GM19023 (cell line): ENCODE measurements at regions not wholly inside any gene's neighbourhood (a gene's known extent, or its start where the extent isn't known, plus 50 kb on each side); places are given as distances from the start of the nearest gene placed in this dataset.
"Not testable (repeated sequence)": the region's sequence is repeated elsewhere in the genome, so short reads cannot be mapped to it uniquely, and the experiment has no call there.

Source experiments
- ATAC-seq: cut with Tn5 transposase; IDR thresholded peaks from one replicate; pipeline ENCODE4 v1.9.1; 2021; ENCODE audit warnings: mild to moderate bottlenecking, moderate library complexity; ENCODE audit not compliant: unreplicated experiment

DNA sequence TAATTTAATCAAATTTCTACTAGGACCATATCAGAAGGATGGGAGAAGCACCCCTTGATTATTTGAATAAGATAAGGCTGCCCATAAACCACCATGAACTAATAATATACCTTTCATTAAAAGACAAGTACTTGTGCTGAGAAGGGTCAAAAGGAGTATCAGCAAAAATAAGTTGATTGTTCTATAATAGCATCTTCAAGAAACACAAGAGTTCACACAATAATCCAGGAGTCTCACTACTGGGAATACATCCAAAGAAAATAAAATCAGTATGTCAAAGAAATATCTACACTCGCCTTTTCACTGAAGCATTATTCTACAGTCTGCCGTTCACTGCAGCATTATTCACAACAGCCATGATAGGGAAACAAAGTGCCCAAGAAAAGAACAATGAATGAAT lies 1310.1 kb upstream of the PCDH9 start:
- no peak for ATAC-seq

DNA sequence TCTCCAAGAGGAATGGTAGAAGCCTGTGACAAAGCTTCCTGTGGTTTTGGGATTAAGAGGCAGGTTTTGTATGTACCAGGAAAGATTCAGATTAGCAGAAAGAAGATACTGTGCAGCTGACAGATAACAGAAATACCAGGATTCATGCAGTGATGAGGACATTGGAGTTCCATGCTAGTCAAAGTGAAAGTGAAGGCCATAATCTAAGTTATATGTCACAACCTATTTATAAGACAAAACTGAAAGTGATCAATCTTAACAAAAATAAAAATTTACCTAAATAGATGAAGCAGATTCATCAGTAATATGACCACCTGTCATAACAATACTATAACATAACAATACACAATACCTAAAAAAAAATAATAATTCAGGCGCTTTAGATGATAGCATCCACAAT lies 1305.2 kb upstream of the PCDH9 start:
- no peak for ATAC-seq

DNA sequence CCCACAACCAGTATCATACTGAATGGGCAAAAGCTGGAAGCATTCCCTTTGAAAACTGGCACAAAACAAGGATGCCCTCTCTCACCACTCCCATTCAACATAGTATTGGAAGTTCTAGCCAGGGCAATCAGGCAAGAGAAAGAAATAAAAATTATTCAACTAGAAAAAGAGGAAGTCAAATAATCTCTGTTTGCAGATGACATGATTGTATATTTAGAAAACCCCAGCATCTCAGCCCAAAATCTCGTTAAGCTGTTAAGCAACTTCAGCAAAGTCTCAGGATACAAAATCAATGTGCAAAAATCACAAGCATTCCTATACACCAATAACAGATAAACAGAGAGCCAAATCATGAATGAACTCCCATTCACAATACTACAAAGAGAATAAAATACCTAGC lies 1297.0 kb upstream of the PCDH9 start:
- ATAC-seq: not testable (repeated sequence)

DNA sequence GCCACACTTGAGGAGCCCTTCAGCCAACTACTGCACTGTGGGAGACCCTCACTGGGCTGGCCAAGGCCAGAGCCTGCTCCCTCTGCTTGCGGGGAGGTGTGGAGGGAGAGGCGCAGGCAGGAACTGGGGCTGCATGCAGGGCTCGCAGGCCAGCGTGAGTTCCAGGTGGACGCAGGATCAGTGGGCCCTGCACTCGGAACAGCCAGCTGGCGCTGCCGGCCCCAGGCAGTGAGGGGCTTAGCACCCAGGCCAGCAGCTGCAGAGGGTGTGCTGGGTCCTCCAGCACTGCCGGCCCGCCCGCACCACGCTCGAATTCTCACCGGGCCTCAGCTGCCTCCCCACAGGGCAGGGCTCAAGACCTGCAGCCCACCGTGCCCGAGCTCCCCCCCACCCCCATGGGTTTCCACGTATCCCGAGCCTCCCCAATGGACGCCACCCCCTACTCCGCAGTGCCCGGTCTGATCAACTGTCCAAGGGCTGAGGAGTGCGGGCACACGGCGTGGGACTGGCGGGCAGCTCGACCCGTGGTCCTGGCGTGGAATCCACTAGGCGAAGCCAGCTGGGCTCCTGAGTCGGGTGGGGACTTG lies 1293.8 kb upstream of the PCDH9 start:
- ATAC-seq: no peak

DNA sequence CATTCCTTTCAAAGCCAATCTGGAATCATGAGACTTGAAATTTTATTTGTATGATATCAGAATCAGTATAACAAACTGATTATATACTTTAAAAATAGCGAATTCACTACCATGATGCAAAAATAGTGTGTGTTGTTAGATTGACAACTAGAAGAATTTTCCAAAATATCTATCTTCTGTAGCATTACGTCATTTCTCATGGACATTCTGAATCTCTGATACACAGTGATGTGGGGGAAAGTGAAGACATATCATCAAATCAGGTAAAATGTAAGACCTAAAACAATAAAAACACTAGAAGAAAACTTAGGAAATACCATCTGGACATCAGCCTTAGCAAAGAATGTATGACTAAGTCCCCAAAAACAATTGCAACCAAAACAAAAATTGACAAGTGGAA lies 1292.0 kb upstream of the PCDH9 start:
- no peak for ATAC-seq

DNA sequence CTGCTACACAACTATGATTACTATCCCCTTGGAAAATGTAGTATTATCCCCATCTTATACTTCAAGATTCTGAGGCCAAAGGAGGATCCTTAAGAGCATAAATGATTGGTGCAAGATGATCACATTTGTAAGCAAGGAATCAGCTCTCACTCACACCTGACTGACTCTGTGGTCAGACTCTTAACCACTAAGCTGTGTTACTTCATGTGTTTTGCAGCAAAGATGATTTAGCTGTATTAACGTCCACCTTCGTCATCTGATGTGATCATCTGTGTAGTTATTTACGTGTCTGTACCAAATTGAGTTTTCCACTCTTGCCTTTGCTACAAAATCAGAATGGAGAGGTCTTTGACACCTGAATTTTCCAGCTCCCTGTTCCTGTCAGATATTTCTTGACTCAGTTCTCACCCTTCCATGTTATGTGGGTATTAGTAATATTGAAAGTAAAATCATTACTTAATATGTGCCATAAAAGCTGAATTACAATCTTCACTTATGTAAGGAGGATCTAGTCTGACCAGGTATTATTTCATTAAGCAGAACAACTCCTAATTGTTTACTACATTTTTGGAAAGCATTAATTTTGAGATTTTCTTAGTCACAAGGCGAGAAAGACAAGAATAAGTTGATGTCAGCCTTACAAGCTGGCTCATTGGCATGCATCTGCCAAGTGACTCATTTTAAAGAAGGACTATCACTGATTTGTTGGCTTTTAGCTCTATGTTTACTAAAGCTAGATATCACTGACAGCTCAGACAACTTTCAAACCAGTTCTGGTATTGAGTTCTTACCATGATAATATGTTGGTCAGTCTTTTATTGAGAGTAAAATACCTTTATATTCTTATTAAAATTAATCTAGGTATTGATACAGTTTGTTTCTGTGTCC lies 1279.8 kb upstream of the PCDH9 start:
- peak; percentile 77 for ATAC-seq

DNA sequence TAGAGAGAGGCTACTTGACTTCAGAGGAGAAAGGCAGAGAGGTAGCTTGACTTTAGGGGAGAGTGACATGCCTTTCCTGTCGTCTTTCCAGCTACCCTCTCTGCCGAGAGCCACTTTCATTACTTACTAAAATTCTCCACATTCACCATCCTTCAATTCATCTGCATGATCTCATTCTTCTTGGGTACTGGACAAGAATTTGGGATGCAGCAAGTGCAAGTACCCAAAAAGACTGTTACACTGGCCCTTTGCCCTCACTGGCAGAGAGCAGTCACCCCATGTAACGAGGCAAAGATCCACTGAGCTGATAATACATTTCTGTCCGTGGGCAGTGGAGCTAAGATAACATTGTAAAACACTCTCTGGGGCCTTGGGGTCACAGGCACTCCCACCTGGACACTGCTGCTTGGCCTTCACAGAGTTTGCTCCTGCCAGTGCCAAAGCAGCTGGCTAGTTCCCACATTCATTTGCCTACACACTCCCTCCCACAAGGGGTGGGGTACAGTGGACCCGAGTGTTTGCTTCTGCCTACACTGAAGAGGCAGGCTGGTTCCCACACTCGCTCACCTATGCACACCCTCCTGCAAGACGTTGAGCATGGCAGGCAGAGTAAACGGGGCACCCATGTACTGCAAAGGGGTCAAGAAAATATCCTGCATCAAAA lies 1276.9 kb upstream of the PCDH9 start:
- no peak for ATAC-seq

DNA sequence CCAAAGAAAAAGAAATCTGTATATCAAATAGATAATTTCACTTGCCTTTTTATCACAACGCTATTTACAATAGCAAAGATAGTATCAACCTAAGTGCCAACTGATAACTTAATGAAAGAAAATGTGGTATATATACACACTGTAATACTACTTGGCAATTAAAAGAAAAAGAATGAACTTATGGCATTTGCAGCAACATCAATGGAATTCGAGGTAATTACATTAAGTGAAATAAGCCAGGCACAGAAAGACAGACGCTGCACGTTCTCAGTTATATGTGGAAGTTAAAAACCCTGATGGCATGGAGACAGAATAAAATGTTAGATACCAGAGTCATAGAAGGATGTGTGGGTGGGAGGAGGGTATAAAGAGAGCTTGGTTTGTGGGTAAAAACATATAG lies 1260.5 kb upstream of the PCDH9 start:
- no peak for ATAC-seq

DNA sequence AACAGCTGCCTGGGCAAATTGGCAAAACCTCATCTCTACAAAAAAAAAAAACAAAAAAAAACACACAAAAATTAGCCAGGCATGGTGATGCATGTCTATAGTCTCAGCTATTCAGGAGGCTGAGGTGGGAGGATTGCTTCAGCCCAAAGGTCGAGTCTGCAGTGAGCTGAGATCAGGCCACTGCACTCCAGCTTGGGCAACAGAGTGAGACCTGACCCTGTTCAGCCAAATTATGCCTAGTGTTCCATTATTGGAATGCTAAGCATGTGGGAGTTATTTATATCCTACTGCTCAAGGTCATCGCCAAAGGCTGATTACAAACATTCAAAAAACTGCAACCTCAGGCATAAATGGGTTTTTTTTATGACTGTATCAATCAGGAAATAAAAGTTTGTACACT lies 1251.0 kb upstream of the PCDH9 start:
- no peak for ATAC-seq

DNA sequence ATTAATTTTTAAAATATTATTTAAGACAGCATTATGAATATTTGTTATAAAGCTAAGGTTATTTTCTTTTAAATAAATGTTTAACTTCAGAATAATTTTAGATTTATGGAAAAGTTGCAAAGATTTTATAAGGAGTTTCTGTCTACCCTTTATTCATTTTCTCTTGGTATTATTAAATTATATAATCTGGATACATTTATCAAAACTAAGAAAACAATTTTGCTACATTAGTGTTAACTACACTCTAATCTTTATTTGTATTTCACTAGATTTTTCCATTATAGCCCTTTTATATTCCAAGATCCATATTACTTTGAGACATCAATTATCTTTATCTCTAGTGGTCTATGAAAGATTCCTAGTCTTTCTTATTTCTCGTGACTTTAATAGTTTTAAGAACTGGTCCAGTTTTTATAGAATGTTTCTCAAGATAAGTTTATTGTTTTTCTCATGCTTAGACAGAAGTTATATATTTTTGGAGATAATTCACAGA lies 1243.7 kb upstream of the PCDH9 start:
- no peak for ATAC-seq

DNA sequence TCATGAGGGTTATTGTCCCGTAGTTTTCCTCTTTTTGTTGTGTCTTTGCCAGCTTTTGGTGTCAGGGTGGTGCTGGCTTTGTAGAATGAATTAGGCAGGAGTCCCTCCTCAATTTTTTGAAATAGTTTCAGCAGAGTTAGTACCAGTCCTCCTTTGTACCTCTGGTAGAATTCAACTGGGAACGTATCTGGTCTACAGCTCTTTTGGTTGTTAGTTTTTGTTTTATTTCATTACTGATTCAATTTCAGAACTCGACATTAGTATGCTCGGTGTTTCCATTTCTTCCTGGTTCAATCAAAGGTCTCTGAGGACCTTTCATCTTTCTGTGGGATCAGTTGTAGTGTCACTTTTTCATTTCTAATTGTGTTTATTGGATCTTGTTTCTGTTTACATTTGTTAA lies 1237.0 kb upstream of the PCDH9 start:
- ATAC-seq: no peak

DNA sequence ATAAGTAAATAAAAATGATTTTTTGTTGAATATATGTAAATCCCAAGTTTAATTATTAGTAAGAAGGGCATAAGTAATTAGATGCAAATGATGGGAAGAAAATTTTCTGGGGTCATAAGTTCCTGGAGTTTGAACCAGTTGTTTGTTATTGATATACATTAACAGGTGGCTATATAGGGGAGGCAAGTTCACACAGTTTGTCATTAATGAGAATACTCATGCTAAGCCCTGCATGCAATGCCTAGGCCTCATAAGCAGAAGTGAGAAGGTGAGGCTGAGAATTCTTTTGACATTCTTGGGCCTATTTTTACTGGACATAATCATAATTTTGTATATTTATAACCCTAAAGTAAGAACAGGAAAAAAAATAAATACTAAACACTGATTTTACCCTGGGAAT lies 1210.7 kb upstream of the PCDH9 start:
- ATAC-seq: no peak

DNA sequence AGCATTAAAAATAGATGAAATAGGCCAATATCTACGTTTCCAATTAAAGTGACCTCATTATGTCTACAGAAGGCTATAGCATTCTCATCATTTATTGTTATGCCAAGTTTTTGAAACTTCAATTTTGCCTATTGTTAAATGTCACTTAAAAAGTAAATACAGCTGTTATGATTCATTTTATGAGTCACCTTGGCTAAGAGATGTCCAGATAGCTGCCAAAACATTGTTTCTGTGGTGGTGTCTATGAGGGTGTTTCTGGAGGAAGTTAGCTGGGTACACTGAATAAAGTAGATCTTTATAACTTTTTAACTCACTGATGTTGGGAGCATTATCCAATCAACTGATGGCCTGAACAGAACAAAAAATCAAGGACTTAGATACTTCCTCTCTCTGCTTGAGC lies 1209.7 kb upstream of the PCDH9 start:
- no peak for ATAC-seq

DNA sequence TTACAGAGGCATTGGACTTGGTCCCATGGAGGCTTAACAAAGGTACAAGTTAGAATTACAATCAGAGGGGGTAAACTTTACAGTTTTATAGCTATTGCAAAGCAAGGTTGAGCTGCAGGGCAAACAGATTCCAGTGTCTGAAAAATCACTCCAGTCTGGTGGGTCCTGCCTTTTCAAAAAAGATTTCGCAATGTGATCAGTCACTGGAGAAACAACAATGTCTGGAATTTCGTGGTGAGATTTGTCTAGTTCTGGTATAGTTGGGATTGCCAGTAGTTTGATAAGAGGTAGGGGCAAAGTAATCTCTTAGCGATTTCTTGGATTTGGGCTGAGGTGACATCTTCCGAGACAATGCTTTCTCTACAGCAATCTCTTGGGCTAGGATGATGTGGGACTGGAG lies 1198.2 kb upstream of the PCDH9 start:
- ATAC-seq: no peak

DNA sequence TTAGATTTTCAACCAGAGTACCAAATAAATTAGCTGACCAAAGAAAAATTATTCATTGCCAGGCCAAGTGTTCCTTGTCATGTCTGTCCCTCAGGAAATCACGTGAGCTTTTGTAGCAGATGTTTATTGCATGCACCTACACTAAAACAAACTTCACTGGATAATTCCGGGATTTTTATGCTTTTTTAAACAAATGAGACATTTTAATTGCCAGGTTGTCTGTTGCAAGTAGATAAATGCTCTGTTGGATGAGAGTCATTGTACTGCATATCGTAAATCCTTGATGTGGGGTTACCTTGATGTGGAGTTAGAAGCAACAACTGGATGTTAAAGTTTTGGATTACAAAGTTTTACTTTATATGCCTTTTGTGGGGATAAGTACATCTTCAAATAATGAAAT lies 1187.7 kb upstream of the PCDH9 start:
- no peak for ATAC-seq

DNA sequence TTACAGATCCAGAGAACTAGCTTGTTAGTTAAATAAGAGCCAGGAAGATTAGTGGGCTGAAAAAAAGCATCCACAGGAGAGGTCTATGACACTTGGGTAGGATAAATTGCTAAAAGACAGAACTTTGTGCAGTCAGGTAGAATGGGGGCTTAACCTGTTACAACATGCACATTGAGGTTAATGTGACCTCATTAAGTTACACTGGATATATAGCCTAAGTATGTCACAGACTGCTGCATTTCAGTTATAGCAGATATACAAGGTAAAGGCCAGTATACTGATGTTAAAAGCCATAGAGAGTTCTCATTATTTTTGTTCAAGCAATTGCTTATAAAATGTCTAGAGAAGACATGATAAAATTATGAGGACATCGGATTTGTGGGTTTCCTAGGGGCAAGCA lies 1179.9 kb upstream of the PCDH9 start:
- no peak for ATAC-seq

DNA sequence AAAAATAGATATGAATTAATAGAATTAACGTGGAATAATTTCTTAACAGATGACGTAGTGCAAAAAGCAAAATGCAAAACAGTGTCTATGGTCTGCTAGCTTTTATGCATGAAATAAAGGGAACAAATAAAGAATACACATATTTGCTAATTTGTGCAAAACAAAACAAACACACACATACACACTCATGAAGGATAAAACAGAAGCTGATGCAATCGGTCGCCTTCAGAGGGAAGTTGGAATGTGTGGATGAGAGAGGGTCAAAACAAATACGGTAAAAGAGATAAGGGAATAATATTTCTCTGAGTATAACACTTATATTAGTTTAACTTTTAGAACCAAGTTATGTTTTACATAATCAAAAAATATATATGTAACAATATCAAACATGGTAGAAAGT lies 1160.9 kb upstream of the PCDH9 start:
- no peak for ATAC-seq

DNA sequence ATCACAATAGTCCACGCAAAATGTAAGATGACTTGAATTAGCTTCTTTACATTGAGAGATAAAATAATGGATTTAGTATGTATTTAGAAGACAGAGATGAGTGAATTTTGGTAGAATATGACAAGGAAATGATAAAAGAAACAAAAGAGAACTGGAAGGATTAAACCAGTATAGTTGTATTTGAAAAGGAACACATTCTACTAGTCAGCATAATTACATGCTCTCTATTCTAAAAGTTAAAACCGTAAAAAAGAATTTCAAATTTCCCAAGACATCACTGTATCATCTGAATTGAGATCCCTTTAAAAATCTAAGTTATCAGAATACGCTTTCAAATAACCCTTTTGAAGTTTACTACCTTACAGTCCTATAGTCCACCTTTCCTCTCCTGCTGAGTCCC lies 1156.7 kb upstream of the PCDH9 start:
- ATAC-seq: no peak

DNA sequence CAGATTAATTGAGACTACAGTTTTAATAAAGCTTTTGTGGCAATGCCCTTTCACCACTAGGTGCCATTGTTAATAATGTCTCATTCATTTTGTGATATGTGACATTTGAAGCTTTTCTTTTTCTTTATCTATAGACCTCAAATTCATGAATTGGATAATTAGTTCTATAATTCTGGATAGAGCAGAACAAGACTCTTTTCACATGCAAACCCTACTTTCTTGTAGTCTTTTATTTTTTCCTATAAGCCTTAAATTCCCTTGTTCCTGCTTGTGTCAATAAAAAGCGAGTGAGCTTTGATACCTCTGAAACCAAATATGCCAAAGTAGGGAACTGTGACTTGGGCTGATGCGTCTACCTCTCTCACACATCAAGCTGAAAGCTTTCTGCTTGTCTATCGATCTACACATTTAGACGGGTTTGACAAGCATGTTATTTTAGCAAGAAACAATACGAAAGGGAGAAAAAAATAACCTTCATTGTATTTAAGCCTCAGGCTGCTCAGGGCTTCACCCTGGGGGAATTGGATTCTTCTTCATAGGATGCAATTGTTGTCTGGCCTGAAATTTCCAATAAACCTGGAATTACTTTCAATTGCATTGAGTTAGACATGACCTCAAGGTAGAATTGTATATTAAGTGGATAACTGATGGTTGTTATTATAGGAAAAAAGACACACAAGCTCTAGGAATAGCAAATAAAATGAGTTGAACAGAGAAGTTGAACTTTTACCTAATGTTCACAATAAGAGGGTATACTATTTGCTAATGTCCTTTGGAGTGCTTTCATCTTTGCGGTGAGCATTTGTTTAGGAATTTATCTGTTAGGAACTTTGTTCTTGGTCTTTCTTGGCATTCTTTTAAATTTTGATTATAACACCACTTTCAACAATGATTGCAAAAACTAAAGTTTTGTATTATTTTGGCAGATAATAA lies 1150.2 kb upstream of the PCDH9 start:
- no peak for ATAC-seq

DNA sequence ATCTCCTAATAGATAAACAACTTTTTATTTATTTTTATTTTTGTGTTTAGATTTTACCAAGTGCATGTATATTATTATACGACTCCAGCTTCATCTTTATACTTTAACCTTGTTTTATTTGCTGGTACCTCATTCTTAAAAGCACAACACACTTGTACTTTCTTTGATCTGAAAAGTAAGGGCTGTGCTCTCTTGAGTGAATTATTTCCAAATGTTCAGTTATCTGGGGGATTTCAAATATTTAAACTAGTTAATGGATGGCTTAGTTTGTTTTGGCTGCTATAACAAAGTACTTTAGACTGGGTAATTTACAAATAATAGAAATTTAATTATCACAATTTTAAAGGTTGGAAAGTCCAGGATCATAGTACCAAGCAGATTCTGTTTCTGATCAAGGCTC lies 1148.2 kb upstream of the PCDH9 start:
- ATAC-seq: no peak

DNA sequence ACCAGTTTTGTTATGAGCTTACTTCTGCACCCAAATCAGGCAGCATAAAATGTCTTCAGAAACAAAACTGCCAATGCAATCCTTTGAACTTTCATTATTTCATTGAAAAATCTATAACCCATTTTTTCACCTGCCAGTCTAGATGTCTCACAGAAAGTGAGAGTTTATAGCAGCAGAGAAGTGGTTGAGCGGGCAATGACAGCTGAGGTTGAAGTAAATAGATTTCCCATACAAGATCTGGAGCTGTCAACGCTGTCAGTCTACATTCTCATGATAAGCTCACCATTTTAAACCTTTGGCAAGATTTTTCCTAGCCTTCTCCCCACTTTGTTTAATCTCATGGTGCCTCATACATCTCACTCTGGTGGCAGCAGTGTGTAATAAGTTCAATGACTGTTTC lies 1144.9 kb upstream of the PCDH9 start:
- ATAC-seq: no peak
